Adrenal gland (tissue), 9 donors: ENCODE measurements at regions not wholly inside any gene's neighbourhood (a gene's known extent, or its start where the extent isn't known, plus 50 kb on each side); places are given as distances from the start of the nearest gene placed in this dataset.

ENCODE experiments used
- DNase-seq, 7 donors: peaks; one replicate each; pipeline ENCODE4 v3.0.0-alpha.2; 2019 to 2020
- H3K27ac ChIP-seq, 5 donors: fragments of 200-600 bp; sonication (generic) in 4 of 5; 1 replicate in 3 of 5; 2 replicates in 2 of 5; pipeline versions ENCODE4 v1.5.1 to v1.8.0; 2016 to 2020; ENCODE audit warnings: mild to moderate bottlenecking in 1 of 5
- H3K27me3 ChIP-seq: fragments of 200-600 bp; 2 replicates; pipeline ENCODE4 v1.8.0; 2021
- H3K36me3 ChIP-seq, 2 donors: fragments of 200-600 bp; replicated peaks in 1 of 2; 1 replicate in 1 of 2; 2 replicates in 1 of 2; pipeline versions ENCODE4 v1.5.1 to v1.8.0; 2018 to 2022
- H3K4me1 ChIP-seq, 2 donors: fragments of 200-600 bp; replicated peaks in 1 of 2; 1 replicate in 1 of 2; 2 replicates in 1 of 2; pipeline versions ENCODE4 v1.5.1 to v1.8.0; 2018 to 2021
- H3K4me3 ChIP-seq, 4 donors: fragments of 200-600 bp; sonication (generic) in 3 of 4; one replicate each; pipeline ENCODE4 v1.5.1; 2016 to 2018
- H3K9me3 ChIP-seq, 3 donors: fragments of 200-600 bp; sonication (generic) in 1 of 3; replicated peaks in 1 of 3; 1 replicate in 2 of 3; 2 replicates in 1 of 3; pipeline versions ENCODE4 v1.5.1 to v1.8.0; 2016 to 2021
- POLR2A ChIP-seq, 2 donors: fragments of 450-650 bp; IDR thresholded peaks; one replicate each; pipeline ENCODE4 v1.6.1; 2017; ENCODE audit warnings: antibody characterized with exemption in 2 of 2, mild to moderate bottlenecking in 2 of 2, moderate library complexity in 1 of 2
- WGBS, 4 donors: extraction: QIAGEN DNeasy Blood & Tissue Kit in 2 of 4; methylation state at CpG; one replicate each; pipeline versions ENCODE4 v1.1.5 to v1.1.7; 2013 to 2017; 5-methylcytosine and 5-hydroxymethylcytosine counted together
- intact Hi-C, 2 donors: fragments of 100-400 bp; cut with DNase I; formaldehyde crosslinking; loops; one replicate each; pipeline versions ENCODE4 v1.14.1 to v1.15.0; 2022 to 2023
- TF ChIP-seq, protein P1 (sequence below), 6 experiments: fragments of 450-650 bp in 4 of 6; fragments of 200-600 bp in 2 of 6; sonication (generic) in 1 of 6; IDR thresholded peaks; 1 replicate in 5 of 6; 2 replicates in 1 of 6; pipeline versions ENCODE4 v1.5.1 to v1.8.0; 2016 to 2021; ENCODE audit warnings: antibody characterized with exemption in 6 of 6, mild to moderate bottlenecking in 2 of 6, moderate library complexity in 1 of 6
- donor health status: healthy with polysubstance abuse.
- donor health status: Bipolar disorder and iron deficiency.
- donor health status: DM: yes; HTN: yes; CAD: no.
- donor health status: DM: no; HTN: no; CAD: no.
- donor health status: DM: no; HTN: no; CAD: no.

DNA sequence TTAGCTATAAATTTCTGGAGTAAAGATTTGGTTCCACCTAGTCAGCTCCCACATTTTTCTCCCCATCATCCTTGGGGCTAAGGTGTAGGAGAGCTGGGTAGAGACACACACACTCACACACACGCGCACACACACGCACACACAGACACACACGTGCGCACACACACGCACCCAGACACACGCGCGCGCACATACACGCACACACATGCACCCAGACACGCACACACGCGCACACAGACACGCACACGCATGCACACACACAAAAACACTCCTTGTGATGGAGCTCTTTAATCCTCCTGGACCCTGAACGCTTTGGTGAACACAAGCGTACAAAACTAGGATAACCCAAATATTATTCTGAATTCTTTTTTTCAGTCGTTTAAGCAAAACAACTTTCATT, 253.6 kb downstream of the C16orf95 start:
- no peak for DNase-seq
- no peak overlapping the region for H3K4me3 ChIP-seq
- peaks cover 0 to 2% of the 10 kb centered on the region in 2 donors for H3K4me1 ChIP-seq
- TF ChIP-seq, protein P1, sequence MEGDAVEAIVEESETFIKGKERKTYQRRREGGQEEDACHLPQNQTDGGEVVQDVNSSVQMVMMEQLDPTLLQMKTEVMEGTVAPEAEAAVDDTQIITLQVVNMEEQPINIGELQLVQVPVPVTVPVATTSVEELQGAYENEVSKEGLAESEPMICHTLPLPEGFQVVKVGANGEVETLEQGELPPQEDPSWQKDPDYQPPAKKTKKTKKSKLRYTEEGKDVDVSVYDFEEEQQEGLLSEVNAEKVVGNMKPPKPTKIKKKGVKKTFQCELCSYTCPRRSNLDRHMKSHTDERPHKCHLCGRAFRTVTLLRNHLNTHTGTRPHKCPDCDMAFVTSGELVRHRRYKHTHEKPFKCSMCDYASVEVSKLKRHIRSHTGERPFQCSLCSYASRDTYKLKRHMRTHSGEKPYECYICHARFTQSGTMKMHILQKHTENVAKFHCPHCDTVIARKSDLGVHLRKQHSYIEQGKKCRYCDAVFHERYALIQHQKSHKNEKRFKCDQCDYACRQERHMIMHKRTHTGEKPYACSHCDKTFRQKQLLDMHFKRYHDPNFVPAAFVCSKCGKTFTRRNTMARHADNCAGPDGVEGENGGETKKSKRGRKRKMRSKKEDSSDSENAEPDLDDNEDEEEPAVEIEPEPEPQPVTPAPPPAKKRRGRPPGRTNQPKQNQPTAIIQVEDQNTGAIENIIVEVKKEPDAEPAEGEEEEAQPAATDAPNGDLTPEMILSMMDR (IDR thresholded peaks at IDR 0.05) = no peak
- TF ChIP-seq POLR2A (IDR thresholded peaks at IDR 0.05) = no peak
- no peaks in the 10 kb centered on the region for H3K9me3 ChIP-seq
- peak overlapping the region in 1 of 5 donors; percentile 68 for H3K27ac ChIP-seq
- WGBS, 4 donors = 76 to 86% (median 82%) methylated on average over 19 of the region's 19 CpGs
- no peaks in the 10 kb centered on the region for H3K36me3 ChIP-seq
- H3K27me3 ChIP-seq = peaks cover 9% of the 10 kb centered on the region
- intact Hi-C loops = loop anchor here (5.0 to 10.0 kb wide), 2 partner anchors 211 to 496 kb away; partner anchors contain the start of gene FOXC2 (in 1 of the 2)

DNA sequence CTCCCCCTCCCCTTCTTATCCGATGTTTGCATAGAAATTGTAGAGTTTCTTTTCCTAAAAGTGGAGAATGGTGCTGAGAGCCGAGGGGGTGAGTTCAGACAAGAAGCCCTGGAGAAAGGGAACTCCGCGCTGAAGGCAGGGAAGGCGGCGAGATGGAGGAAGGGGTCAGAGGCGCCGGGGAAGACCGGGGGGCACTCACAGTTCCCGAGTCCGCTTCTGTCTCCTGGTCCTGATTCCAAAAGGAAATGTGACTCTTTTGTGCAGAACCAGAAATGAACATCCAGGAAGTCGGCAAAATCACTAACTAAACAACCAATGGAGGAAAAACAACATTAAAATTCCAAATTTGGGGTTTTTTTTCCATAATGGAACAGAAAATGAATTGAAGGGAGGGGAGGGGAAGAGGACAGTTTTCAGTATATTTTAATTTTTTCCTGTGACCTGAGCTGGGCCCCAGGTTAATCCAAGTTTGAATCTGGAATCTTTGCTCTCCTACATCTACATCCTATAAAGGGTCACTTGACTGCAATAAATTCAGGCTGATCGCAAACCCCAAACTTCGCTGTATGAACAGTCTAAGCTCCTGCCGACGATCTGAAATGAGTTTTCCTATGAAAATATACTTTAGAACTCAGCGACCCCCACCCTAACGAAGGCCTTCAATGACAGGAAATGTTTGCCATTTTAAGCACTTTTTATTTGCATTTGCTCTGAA, 252.3 kb downstream of the C16orf95 start:
- peak overlapping the region in 1 of 4 donors; percentile 27 for H3K4me3 ChIP-seq
- 33 to 42% (median 40%) methylated on average over 18 of the region's 18 CpGs for WGBS, 4 donors
- H3K27ac ChIP-seq = peak overlapping the region in 3 of 5 donors; percentile 3 to 73 (median 68)
- TF ChIP-seq POLR2A (IDR thresholded peaks at IDR 0.05) = no peak
- TF ChIP-seq, protein P1 (IDR thresholded peaks at IDR 0.05) = no peak
- no peaks in the 10 kb centered on the region for H3K9me3 ChIP-seq
- H3K4me1 ChIP-seq = peaks cover 0 to 2% of the 10 kb centered on the region in 2 donors
- DNase-seq = no peak
- H3K27me3 ChIP-seq = peaks cover 9% of the 10 kb centered on the region
- H3K36me3 ChIP-seq = no peaks in the 10 kb centered on the region
- intact Hi-C loops = loop anchor here (5.0 to 10.0 kb wide), 2 partner anchors 210 to 498 kb away; partner anchors contain the start of gene FOXC2 (in 1 of the 2)

DNA sequence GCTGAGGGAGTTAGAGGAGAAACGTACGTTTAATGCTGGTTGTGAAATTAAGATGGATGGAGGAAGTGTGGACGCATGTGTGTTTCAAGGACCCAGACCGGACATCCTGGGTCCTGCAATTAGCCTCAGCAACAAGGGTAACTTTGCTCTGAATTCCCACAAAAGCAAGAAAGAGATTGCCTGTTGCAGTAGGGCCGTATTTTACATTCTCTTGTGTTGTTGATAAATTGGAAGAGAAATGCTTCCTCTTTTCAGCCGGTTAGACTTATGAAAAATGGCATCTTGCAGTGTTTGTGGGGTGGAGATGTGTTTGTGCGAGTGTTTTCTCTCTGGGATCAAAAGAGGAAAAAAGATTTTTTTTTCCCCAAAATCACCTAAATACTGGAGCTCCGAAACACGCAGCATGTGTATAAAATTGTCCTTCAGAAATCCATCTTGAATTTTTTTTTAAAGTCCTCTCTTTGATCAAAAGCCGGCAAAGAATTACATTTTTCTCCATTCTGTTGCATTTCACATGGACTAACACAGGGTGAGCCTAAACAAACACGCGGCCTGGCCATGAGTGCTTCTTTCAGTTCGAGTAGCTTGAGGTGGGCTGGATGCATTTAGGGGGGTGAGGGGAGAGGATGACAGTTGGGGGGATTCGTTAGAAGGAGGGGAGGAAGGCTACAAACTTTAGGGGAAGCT, 251.6 kb downstream of the C16orf95 start:
- H3K27ac ChIP-seq = peak overlapping the region in 2 of 5 donors; percentile 68 to 73
- intact Hi-C loops = loop anchor here in 1 of 2 donors (10.0 kb wide), 1 partner anchor 209 kb away; no protein-coding TSS in a partner anchor
- H3K36me3 ChIP-seq = no peaks in the 10 kb centered on the region
- H3K27me3 ChIP-seq = peaks cover 9% of the 10 kb centered on the region
- DNase-seq = peak in 1 of 7 donors; percentile 42
- 38 to 46% (median 42%) methylated on average over 14 of the region's 14 CpGs for WGBS, 4 donors
- no peaks in the 10 kb centered on the region for H3K9me3 ChIP-seq
- TF ChIP-seq, protein P1 (IDR thresholded peaks at IDR 0.05) = no peak
- TF ChIP-seq POLR2A (IDR thresholded peaks at IDR 0.05) = no peak
- peak overlapping the region in 1 of 4 donors; percentile 27 for H3K4me3 ChIP-seq
- peaks cover 0 to 2% of the 10 kb centered on the region in 2 donors for H3K4me1 ChIP-seq
